ENCODE measurements at regions not wholly inside any gene's neighbourhood (a gene's known extent, or its start where the extent isn't known, plus 50 kb on each side); places are given as distances from the start of the nearest gene placed in this dataset.
"Not testable (repeated sequence)": the region's sequence is repeated elsewhere in the genome, so short reads cannot be mapped to it uniquely, and the experiment has no call there.

GRCh38 chr6:15922510-15923250 lies 206.2 kb upstream of the MYLIP start:
- no peak for DNase-seq

DNA sequence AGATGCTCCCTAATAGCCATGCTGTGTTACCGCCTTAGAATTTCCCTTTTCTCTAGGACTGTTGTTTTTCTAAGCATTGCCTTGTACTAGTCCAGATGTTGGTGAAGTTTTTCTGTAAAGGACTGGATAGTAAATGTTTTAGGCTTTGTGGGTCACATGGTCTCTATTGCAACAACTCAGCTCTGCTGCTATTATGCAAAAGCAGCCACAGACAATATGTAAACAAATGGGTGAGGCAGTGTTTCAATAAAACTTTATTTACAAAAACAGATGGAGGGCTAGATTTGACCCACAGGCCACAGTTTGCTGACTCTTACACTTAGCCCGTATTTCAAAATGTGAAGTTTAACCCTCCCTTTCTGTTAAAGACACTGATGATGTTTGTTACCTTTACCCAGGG lies 207.6 kb upstream of the MYLIP start:
- no peak for DNase-seq

GRCh38 chr6:15916581-15916980 lies 212.3 kb upstream of the MYLIP start:
- no peak for DNase-seq

DNA sequence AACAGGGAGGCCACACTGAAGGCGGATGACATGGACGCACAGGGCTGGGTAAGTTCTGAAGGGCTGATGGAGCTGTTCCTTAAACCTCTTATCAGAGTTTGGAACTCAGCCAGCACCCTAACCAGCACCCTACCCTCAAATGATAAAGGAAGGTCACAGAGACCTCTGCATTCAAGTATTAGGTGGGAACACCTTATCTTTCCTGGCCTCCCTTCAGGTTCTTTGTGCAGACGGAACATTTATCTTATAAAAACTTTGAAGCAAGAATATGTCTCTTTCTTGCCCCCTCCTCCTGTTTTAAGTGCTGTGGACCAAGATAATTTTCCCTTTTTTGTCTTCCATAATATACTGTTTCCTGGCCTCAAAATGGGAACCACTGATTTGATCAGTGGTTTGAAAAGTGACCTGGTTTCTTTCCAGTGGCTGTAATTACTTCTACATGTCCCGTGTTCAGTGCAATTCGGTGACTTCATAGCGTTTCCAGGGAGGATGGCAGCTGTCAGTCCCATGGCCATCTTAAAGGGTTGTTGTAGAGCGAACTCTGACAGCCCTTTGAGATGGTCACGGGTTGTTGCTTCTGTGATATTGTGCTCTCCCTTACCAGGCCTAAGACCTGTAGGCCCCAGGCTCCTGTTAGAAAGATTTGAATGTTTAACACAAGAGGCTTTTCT lies 213.2 kb upstream of the MYLIP start:
- no peak for DNase-seq

DNA sequence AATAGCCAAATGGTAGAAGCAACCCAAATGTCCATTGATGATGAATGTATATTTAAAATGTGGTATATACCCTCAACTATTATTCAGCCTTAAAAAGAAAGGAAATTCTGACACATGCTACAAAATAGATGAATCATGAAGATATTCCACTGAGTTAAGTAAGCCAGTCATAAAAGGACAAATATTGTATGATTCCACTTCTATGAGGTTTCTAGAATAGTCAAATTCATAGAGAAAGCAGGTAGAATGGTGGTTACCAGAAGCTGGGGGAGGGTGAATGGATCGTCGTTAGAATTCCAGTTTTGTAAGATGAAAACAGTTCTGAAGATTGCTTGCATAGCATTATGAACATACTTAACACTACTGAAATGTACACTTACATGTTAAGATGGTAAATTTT lies 214.3 kb upstream of the MYLIP start:
- no peak for DNase-seq

GRCh38 chr6:15913573-15913972 lies 215.3 kb upstream of the MYLIP start:
- no peak for DNase-seq

DNA sequence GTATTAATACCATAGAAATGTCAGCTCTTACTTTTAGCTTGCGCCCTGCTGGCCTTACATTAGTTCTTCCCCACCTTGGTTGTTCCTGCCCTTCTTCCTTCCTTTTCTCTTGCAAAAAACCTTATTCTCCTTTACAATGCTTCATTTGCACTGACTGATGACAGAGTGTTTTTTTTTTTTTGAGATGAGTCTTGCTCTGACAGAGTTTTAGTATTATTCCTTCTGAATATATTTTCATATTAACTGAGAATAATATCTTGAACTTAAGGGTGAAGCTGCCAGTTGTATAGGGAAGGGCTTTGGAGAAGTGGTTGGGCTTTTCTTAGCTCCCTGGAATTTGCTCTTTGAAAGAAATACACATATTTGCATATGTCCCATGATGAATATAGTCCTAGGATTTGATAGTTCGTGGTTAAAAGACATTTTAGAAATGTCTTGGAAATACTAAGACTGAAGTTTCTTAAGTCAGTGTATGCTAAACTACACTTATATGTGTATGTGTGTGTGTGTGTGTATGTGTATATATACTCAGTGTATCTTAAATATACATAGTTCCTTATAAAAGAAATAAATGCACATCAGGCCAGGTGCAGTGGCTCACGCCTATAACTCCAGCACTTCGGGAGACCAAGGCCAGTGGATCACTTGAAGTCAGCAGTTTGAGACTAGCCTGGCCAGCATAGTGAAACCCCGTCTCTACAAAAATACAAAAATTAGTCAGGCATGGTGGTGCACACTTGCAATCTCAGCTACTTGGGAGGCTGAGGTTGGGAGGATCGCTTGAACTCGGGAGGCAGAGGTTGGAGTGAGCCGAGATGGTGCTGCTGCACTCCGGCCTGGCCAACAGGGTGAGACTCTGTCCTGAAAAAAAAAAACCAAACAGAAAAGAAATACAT lies 216.1 kb upstream of the MYLIP start:
- no peak for DNase-seq

DNA sequence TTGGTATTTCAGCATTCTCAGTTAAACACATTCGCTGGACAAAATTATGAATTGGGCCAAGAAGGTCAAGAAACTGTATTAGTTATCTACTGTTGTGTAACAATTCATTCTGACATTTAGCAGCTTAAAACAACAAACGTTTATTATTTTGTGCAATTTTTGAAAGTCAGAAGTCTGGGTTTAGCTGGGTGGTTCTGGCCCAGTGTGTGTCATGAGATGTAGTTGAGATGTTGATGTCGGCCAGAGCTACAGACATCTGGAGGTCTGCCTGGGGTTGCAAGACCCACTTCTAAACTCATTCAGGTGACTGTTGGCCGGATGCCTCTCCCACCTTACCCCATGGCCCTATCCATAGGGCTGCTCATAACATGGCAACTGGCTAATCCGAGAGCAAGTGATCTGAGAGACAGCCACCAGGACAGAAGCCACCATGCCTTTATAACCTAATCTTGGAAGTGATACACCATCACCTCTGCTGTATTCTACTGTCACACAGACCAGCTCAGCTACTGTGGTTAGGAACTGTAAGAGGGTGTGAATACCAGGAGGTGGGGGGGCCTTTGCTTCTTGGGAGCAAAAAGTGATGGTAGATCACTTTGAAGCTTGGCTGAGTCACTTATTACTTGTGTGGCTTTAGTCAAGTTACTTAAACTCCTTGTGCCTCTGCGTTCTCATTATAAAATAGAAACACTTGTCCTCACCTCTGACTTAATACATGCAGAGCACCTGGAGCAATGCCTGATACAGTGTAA lies 217.0 kb upstream of the MYLIP start:
- no peak for DNase-seq

- no peak for DNase-seq
Observed at GRCh38 chr6:15909290-15910070, 219.4 kb upstream of the MYLIP start.

GRCh38 chr6:15908871-15909270 lies 220.0 kb upstream of the MYLIP start:
- no peak for DNase-seq

DNA sequence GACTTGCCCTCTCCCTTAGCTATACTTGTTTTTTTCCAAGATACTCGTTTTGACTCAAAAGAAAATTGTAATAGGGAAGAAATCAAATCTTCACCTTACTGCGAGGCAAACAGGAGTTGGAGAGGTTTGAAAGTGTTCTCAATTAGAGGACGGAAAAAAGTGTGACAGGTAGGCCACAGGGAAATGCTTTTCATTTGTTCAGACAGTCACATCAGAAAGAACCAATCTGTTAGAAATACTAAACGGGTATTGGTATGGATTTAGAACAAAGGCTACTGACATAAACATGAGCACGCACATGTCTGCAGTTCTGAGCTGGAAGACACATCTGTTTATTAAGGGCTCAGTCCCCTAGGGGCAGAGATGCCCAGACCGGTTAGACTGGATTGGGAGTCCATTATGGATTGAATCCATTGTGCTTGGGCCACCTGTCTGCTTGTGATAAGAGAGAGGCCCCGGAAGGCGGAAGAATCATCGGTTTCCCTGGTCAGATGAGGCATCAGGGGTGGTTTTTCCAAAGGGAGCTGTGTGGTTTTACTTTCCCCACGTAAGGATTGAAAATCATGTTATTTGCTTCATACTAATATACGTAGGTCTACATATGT lies 220.9 kb upstream of the MYLIP start:
- peak in 2 of 3 experiments; percentile 61 to 85 for DNase-seq

- not testable (repeated sequence) for DNase-seq
Observed at GRCh38 chr6:15907220-15907913, 221.5 kb upstream of the MYLIP start.

DNA sequence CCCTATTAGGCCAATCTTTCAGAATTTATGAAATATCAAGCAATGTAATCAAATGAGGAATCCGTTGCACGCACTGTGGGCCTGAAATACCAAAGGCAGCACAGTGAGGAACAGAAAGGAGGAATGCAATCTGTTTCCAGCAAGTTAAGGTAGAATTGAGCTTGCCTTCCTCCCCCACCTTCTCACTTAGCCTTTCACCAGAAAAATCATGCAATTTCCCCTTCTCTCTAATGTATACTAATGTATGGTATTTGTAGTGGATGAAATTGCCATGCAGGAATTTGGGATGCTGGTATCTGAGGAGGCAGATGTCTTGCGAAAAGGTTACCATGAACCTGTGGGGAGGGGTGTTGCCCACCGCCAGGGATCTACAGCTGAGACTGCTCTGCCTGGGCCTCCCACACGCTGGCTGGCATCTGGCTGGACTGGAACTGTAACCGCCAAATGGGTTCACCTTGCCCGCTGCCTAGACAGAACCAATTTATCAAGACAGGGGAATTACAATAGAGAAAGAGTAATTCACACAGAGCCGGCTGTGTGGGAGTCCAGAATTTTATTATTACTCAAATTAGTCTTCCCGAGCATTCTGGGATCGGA lies 222.4 kb upstream of the MYLIP start:
- DNase-seq: no peak

- no peak for DNase-seq
Observed at GRCh38 chr6:15905488-15906419, 223.1 kb upstream of the MYLIP start.

GRCh38 chr6:15904651-15905376 lies 224.1 kb upstream of the MYLIP start:
- no peak for DNase-seq

- no peak for DNase-seq
Observed at GRCh38 chr6:15901141-15902115, 227.5 kb upstream of the MYLIP start.

- no peak for DNase-seq
Observed at GRCh38 chr6:15898693-15899092, 230.2 kb upstream of the MYLIP start.

Measured in NCI-H1417 (cell line).